OCI-LY1 (cell line): ENCODE measurements at regions not wholly inside any gene's neighbourhood (a gene's known extent, or its start where the extent isn't known, plus 50 kb on each side); places are given as distances from the start of the nearest gene placed in this dataset.

Source experiments
- H2AFZ ChIP-seq: fragments of 200-600 bp; sonication (generic), shearing (Covaris generic); 2 replicates; pipeline ENCODE4 v1.6.0; 2014; ENCODE audit warnings: antibody characterized with exemption, mild to moderate bottlenecking, low read length
- H3F3A ChIP-seq: fragments of 200-600 bp; sonication (generic), shearing (Covaris generic); 2 replicates; pipeline ENCODE4 v1.6.0; 2014; ENCODE audit warnings: mild to moderate bottlenecking, antibody characterized with exemption, low read length, moderate library complexity; ENCODE audit not compliant: insufficient read depth
- H3K27ac ChIP-seq: fragments of 200-600 bp; sonication (generic); 2 replicates; pipeline ENCODE4 v1.5.1; 2014; ENCODE audit warnings: low read length, mixed run types, mild to moderate bottlenecking, low read depth; ENCODE audit not compliant: poor library complexity, severe bottlenecking
- H3K27me3 ChIP-seq: fragments of 200-600 bp; sonication (generic); 2 replicates; pipeline ENCODE4 v1.6.0; 2014; ENCODE audit warnings: antibody characterized with exemption, mild to moderate bottlenecking, low read length, moderate library complexity; ENCODE audit not compliant: insufficient read depth
- H3K36me3 ChIP-seq: fragments of 200-600 bp; sonication (generic); 2 replicates; pipeline ENCODE4 v1.6.1; 2014; ENCODE audit warnings: mild to moderate bottlenecking, antibody characterized with exemption, low read length, moderate library complexity, mixed read lengths; ENCODE audit not compliant: insufficient read depth
- H3K4me1 ChIP-seq: fragments of 200-600 bp; sonication (generic); 2 replicates; pipeline ENCODE4 v1.5.1; 2014; ENCODE audit warnings: mild to moderate bottlenecking, low read length, moderate library complexity; ENCODE audit not compliant: insufficient read depth, severe bottlenecking
- H3K4me2 ChIP-seq: fragments of 200-600 bp; sonication (generic), shearing (Covaris generic); 2 replicates; pipeline ENCODE4 v1.6.1; 2014; ENCODE audit warnings: low read length
- H3K4me3 ChIP-seq: fragments of 200-600 bp; sonication (generic); 2 replicates; pipeline ENCODE4 v1.5.1; 2014; ENCODE audit warnings: low read length, low read depth, mild to moderate bottlenecking, mixed read lengths; ENCODE audit not compliant: poor library complexity, severe bottlenecking
- H3K79me2 ChIP-seq: fragments of 200-600 bp; shearing (Covaris generic); 2 replicates; pipeline ENCODE4 v1.6.1; 2016; ENCODE audit warnings: mixed run types, low read length, mixed read lengths; ENCODE audit not compliant: insufficient read depth
- H3K9ac ChIP-seq: fragments of 200-600 bp; sonication (generic), shearing (Covaris generic); 2 replicates; pipeline ENCODE4 v1.6.1; 2014; ENCODE audit warnings: mild to moderate bottlenecking, low read length, mixed read lengths
- H3K9me2 ChIP-seq: fragments of 200-600 bp; sonication (generic), shearing (Covaris generic); 2 replicates; pipeline ENCODE4 v1.6.1; 2014; ENCODE audit warnings: low read depth, mild to moderate bottlenecking, low read length, mixed read lengths
- H3K9me3 ChIP-seq: fragments of 200-600 bp; shearing (Covaris generic); 2 replicates; pipeline ENCODE4 v1.6.1; 2014; ENCODE audit warnings: low read length, mixed read lengths
- H4K20me1 ChIP-seq: fragments of 200-600 bp; sonication (generic), shearing (Covaris generic); 2 replicates; pipeline ENCODE4 v1.6.0; 2016; ENCODE audit warnings: mild to moderate bottlenecking, low read length; ENCODE audit not compliant: insufficient read depth
- CTCF ChIP-seq: fragments of 200-600 bp; sonication (generic), shearing (Covaris generic); IDR thresholded peaks from 2 replicates; pipeline ENCODE4 v1.5.1; 2017; ENCODE audit warnings: mild to moderate bottlenecking, antibody characterized with exemption, low read length, moderate library complexity, mixed read lengths
- EZH2 ChIP-seq: fragments of 200-600 bp; sonication (generic), shearing (Covaris generic); IDR thresholded peaks from 2 replicates; pipeline ENCODE4 v1.8.0; 2017; ENCODE audit warnings: borderline replicate concordance, mixed run types, mild to moderate bottlenecking, antibody characterized with exemption, low read length, moderate library complexity, mixed read lengths

- TF ChIP-seq EZH2 = no peak
- no peak for TF ChIP-seq CTCF
- no peaks in the 10 kb centered on the region for H3K36me3 ChIP-seq
- H3K4me1 ChIP-seq = no peaks in the 10 kb centered on the region
- no peaks in the 10 kb centered on the region for H3K9me3 ChIP-seq
- no peaks in the 10 kb centered on the region for H3K9me2 ChIP-seq
- no peaks in the 10 kb centered on the region for H4K20me1 ChIP-seq
- H3K9ac ChIP-seq = no peak overlapping the region
- no peaks in the 10 kb centered on the region for H3K79me2 ChIP-seq
- no peak overlapping the region for H3K4me2 ChIP-seq
- no peaks in the 10 kb centered on the region for H3F3A ChIP-seq
- no peak overlapping the region for H2AFZ ChIP-seq
- no peak overlapping the region for H3K4me3 ChIP-seq
- H3K27ac ChIP-seq = no peak overlapping the region
- H3K27me3 ChIP-seq = no peaks in the 10 kb centered on the region
Measured at GRCh38 chr5:60274747-60275146, 381.2 kb upstream of the PDE4D start.

GRCh38 chr5:60271517-60271916, 378.0 kb upstream of the PDE4D start:
- Histone ChIP-seq H3K27ac (no peak overlapping the region), H3K9me2 (no peaks in the 10 kb centered on the region), H3K9me3 (no peaks in the 10 kb centered on the region), H3K36me3 (no peaks in the 10 kb centered on the region), H4K20me1 (no peaks in the 10 kb centered on the region), H3K4me3 (no peak overlapping the region), H3K9ac (no peak overlapping the region), H2AFZ (no peak overlapping the region), H3K4me1 (no peaks in the 10 kb centered on the region), H3K4me2 (no peak overlapping the region), H3F3A (no peaks in the 10 kb centered on the region), H3K79me2 (no peaks in the 10 kb centered on the region), H3K27me3 (no peaks in the 10 kb centered on the region)
- TF ChIP-seq EZH2 (no peak), CTCF (no peak)

- Histone ChIP-seq H3F3A (no peaks in the 10 kb centered on the region), H3K9me2 (no peaks in the 10 kb centered on the region), H3K36me3 (no peaks in the 10 kb centered on the region), H4K20me1 (no peaks in the 10 kb centered on the region), H3K79me2 (no peaks in the 10 kb centered on the region), H3K4me3 (no peak overlapping the region), H3K4me2 (no peak overlapping the region), H3K9ac (no peak overlapping the region), H3K27ac (no peak overlapping the region), H3K9me3 (no peaks in the 10 kb centered on the region), H3K27me3 (no peaks in the 10 kb centered on the region), H3K4me1 (no peaks in the 10 kb centered on the region), H2AFZ (no peak overlapping the region)
- TF ChIP-seq CTCF (no peak), EZH2 (no peak)
Measured at GRCh38 chr5:60267907-60268306, 374.4 kb upstream of the PDE4D start.
